Suppressor macrophage treated with lipopolysaccharide for 1 hour (primary cell): ENCODE measurements at regions not wholly inside any gene's neighbourhood (a gene's known extent, or its start where the extent isn't known, plus 50 kb on each side); places are given as distances from the start of the nearest gene placed in this dataset.
A peak's percentile ranks its signal among the peaks of the same experiment; 100 is the strongest.
"Not testable (repeated sequence)": the region's sequence is repeated elsewhere in the genome, so short reads cannot be mapped to it uniquely, and the experiment has no call there.

Experiments
- DNase-seq, 3 donors: peaks; one replicate each; pipeline ENCODE4 v3.0.0-alpha.2; 2020 to 2022

DNA sequence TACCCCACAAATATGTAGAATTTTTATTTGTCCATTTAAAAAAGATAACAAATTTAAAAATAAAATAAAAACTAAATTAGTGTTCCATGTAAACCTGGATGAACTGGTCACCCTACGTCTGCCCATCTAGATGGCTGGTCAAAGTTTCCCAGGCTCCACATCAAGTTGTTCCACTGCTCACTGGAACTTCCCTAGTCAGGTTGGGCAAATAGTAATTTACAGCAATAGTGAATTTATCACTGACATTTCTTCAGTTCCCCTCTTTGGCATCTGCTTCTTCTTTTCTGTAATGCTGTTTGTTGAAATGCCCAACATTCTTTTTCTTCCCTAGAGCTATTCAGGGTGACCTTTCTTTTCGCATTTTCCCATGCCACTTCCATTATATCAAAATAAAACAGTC is 272.7 kb upstream of the BTG1 start:
- peak; percentile 76 to 90 (median 81) for DNase-seq

DNA sequence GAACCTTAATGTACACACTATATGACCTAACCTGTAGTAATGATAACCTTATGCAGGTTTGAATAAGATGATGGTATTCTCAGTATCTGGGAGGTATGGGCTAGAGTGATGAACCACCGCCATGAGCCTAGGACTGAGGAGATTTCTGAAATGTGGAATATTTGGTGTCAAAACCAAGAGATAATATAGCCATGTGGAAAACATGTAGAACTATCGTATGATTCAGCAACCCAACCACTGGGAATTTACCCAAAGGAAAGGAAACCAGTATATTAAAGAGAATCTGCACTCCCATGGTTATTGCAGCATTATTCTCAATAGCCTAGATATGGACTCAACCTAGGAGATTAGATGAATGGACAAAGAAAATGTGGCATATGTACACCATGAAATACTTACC is 271.7 kb upstream of the BTG1 start:
- DNase-seq: peak; percentile 24 to 71 (median 48)

DNA sequence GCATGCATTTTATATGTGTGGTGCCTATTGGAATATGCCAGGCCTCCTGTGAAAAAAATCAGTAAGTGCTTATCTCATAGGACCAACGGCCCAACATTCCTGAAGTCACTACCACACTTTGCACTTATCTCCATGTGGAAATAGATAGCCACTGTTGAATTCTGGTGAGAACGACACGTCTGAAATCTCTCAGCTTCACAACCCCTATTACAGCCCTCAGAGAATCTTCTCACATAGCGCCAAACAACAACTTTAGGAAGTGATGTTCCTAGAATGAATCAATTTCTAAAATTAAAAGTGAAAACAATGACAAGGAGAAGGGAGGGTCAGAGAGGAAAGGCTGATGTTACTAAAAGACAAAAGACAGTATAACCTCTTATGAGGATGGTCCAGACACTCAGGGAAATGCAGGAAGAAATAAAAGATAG is 270.8 kb upstream of the BTG1 start:
- DNase-seq: no peak

DNA sequence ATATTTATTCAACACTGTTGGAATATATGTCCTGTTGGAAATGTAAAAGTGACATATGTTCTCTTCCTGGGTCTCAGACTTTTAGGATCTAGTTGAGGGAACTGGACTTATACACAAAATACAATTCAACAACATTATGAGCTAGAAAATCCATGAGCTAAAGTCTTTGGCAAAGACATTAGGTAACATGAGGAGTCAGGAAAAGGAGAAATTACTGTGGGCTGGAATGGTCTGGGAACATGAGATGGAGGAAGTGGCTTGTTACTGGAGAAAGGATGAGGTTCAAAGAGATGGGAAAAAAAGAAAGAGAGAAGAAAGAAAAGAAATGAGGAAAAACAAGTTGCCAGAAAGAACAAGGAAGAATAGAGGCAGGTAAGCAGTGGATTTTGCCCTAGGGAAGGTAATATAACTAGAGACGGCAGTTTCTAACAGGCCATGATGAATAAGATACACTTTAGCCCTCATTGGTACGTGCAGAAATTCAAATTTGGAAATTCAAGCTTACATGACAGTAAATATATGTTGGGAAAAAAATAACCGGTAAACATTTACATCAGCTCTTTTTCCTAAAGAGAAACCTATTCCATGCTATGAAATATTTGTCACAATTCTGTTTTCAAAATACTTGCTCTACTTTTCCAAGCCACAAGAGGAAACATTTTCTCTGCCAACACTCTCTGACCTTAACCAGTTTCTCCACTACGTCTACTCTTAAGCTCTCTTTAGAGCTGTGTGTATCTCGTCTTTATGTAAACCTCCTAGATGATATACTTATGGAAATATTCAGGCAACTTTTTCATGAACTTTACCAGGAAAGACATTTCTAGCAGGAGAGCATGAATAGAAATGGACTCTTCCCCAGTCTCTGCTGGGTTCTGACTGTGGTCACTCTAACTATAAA is 268.8 kb upstream of the BTG1 start:
- no peak for DNase-seq

DNA sequence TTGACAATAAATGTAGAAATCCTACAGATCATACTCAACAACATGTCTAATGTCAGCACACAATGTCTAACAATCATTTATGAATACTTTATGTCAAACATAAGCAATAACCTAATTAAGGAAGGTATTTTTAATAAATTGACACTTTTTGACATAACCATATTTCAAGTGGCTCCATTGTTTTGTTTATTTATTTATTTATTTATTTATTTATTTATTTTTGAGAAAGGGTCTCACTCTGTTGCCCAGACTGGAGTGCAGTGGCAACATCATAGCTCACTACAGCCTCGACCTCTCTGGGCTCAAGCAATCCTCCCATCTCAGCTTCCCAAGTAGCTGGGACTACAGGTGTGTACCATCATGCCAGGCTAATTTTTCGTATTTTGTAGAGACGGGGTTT is 267.6 kb upstream of the BTG1 start:
- DNase-seq: no peak

DNA sequence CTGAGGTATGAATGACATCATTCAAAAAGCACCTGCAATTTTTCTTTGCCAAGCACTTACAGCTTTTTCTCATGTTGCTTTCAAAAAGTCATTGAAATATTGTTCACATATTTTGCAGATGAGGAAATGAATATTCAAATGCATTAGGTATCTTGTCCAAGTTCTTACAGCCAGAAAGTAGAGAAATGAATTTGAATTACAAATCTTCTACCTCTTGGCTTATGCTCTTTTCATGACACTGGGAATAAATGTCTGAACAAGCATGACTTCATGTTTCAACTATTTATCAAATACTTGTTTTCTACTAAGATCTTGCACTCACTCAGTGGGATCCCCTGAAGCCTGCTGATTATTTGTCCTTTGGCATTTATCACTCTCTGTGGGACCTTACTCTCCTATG is 267.2 kb upstream of the BTG1 start:
- no peak for DNase-seq

DNA sequence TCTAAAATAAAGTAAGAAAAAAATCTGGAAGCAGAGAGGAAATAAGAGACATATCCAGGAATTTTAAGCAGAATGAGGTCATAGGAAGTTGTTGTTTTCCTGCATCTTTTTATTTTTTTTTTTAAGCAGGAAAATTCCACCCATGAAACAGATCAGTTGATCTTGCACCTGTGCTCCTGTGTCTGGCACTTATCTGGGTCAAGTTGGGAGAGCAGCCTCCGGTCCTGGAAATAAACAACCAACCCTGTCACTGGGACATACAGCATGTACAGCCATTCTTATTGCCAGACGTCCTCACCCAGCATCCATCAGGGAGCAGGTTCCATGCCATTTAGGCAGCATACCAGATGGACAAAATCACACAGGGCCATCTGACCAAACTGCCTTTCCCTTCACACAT is 266.0 kb upstream of the BTG1 start:
- DNase-seq: no peak

DNA sequence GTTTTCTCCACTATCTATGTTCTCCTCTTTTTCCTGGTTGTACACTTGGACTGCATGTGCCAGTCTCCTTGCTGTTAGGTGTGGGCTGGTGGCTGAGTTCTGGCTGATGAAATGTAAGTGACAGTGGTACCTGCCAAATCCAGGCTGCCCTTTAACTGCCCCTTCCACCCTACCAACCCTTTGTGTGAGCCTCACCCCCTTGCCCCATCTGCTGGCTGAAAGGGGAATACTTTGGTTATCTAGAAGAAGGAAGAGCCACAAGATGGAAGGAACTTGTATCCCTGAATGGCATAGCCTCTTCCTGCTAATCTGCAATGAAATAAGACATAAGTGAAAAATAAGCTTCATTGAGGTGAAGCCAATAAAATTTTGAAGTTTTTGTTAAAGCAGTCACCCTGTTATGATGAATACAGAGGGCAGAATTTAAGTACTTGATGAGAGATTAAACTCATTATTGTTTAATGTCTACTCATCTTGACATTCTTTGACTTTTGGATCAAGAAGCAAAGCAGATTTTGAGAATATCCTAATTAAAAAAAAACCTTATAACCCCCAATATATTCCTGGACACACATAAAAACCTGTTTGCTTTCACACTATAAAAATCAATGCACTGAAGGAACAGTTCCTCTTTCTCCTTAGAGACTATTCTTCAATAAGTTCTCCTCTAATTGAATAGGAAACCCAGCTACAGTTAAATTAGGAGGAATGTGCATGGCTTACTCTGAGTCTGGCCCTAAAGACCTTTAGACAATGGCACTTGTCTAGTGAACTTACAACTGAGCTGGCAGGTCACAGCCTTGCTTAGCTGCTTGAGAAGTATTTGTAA is 262.6 kb upstream of the BTG1 start:
- DNase-seq: peak; percentile 47 to 72 (median 56)

DNA sequence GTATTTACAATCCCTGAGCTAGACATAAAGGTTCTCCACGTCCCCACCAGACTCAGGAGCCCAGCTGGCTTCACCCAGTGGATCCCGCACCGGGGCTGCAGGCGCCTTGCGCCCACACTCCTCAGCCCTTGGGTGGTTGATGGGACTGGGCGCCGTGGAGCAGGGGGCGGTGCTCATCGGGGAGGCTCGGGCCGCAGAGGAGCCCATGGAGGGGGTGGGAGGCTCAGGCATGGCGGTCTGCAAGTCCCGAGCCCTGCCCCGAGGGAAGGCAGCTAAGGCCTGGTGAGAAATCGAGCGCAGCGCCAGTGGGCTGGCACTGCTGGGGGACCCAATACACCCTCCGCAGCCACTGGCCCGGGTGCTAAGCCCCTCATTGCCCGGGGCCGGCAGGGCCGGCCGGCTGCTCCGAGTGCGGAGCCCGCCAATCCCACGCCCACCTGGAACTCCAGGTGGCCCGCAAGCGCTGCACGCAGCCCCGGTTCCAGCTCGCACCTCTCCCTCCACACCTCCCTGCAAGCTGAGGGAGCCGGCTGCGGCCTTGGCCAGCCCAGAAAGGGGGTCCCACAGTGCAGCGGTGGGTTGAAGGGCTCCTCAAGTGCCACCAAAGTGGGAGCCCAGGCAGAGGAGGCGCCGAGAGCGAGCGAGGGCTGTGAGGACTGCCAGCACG is 260.9 kb upstream of the BTG1 start:
- DNase-seq: not testable (repeated sequence)

DNA sequence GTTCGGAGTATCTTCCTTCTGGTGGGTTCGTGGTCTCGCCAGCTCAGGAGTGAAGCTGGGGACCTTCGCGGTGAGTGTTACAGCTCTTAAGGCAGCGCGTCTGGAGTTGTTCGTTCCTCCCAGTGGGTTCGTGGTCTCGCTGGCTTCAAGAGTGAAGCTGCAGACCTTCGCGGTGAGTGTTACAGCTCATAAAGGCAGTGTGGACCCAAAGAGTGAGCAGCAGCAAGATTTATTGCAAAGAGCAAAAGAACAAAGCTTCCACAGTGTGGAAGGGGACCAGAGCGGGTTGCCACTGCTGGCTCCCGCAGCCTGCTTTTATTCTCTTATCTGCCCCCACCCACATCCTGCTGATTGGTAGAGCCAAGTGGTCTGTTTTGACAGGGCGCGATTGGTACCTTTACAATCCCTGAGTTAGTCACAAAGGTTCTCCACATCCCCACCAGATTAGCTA is 260.2 kb upstream of the BTG1 start:
- not testable (repeated sequence) for DNase-seq

DNA sequence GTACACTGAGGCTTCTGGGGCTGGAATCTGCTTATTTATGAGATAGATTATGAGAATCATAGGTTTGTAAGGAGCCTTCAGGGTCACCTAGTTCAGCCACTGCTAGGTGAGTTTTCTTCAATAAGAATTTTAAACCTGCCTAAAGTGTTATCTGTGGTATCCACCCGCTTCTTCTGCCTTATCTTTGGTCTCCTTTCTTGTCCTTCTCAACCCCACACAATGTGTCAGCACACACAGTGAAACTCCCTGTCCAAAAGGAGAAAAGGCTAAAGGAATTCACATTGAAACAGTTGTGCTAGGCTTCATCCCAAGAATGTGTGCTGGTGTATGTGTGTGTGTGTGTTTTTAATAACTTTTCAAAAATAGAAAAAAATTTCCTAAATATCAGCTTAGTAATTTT is 259.3 kb upstream of the BTG1 start:
- DNase-seq: no peak

DNA sequence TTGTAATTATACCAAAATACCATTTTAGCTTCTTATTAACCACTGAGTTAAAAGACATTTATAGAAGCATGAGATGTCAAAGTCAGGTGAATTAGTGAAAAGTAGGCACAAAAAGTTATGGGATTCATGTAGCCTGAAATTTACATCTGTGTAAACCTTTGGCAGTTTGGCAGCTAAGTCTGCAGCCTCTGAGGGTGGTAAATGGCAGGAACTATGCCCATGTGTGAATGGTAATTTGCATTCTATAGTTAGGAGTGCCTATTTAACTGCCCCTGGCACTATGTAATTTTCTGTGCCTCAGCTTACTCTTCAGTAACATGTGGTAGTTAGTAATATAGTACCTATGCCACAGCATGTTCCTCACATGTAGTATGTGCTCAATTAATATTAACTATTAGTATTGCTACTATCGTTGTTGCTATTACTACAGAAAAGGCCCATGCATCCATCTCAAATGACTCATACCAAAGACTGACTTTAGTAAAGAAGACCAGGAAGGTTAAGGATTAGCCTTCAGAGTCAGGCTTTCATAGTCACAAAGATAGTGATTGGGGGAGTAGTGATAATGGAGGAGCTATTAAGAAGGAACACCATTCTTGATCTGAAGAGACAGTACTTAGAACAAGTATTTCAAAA is 258.7 kb upstream of the BTG1 start:
- DNase-seq: no peak

DNA sequence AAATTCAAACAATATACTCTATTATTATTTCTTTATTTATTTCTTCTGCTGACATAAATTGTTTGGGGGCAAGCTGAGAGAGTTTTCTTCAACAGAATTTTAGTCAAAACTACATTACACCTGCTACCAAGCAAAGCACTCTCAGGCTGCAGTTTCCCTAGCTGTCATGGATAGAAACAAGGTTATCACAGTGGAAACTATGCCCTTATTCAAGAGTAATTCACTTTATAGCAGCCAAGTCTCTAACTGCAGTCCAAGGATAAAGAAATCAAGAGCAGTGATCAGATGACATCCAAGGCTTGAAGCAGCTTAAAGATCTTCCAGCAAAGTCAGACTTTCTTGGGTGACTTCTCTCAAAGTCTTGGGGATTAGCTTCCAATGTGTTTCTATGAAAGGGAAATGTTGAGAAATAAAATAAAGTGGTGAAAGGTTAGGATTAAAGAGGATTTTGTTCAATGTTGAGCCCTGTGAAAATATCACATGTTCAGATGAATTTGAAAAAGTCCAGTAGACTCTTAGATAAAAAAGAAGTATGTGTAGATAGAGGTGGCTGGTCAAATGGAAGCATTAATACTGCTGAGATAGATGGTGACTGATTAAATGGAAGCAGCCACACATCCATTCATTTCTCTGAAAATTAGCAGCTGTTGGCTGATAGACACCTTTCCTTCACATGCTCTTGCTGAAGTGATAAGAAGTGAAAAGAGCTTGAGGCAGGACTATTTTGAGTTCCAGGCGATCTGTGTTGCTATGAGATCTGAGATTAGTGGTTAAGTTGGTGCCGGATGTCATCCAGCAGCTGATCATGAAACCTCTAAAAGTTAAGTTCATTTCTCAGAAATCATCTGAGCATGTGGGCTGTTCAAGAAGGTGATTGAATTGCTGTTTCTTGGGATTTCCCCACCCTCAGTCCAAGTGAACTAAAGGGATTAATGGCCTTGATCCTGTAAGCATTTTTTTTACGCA is 257.8 kb upstream of the BTG1 start:
- DNase-seq: peak; percentile 64 to 84 (median 71)

DNA sequence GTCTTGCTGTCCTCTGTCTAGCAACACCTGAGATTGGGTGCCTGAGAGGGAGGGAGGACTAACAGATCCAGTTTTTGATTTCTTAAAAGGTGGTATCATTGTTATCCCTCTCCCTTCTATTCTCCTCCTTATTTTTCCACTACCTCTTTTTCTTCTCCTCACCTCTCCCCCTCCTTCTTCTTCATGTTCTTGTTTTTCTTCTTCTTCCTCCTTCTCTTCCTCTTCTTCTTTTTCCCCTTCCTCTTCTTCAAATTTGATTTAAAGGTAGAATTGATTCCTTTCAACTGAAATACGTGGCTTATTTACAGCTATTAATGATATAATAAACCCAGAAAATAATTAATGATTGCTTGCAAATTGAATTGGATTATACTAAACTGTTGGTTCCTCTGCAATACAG is 256.8 kb upstream of the BTG1 start:
- DNase-seq: no peak

DNA sequence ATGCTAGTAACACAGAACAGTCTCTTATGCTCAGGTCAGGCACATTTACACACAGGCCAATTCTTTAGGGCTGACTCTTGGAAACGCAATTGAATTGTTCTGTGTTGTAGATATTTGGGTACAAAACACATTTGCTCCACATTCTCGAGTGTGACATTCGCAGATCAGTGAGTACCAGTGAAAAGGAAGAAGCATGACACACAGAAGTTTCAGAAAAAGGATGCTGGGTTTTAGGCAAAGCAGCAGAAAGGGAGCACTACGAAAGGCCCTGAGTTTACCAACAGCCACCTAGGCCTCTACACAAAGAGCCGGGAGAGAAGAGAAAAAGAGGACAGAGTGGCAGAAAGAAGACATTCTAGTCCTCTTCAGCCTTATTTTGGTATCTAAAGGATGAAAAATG is 254.4 kb upstream of the BTG1 start:
- DNase-seq: no peak

DNA sequence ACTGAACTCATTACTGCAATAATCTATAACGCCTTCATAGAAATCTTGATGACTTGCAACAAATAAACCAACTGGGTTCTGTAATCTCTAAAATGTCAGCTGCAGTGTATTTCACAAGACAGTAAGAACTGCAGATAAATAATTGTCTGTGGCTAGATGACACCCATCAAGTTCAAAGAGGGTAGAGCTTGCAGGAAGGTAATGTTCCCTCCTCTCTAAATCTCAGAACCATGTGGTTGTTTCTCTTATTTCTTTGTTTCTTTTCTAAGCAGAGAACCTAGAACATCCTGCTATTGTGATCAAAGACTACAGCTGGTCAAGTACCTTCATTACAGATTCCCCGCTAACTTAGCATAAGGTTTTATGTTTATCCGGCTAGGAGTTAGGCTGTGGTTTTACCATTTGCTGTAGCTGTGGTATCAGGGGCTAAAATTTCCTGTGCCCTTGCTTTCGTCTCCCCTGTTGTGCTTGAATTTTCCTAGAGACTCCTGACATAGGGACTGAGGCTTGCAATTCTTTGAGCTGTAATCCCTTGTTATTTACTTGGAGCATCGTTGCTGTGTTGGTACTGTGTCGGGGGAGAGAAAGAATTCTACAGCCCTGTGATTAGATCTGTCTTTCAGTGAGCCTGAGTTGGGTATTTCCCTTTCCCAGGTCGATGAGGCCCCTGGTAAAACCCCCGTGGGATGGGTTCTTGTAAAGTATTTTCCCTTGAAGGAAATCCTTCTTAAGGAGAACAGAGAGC is 253.1 kb upstream of the BTG1 start:
- DNase-seq: no peak

DNA sequence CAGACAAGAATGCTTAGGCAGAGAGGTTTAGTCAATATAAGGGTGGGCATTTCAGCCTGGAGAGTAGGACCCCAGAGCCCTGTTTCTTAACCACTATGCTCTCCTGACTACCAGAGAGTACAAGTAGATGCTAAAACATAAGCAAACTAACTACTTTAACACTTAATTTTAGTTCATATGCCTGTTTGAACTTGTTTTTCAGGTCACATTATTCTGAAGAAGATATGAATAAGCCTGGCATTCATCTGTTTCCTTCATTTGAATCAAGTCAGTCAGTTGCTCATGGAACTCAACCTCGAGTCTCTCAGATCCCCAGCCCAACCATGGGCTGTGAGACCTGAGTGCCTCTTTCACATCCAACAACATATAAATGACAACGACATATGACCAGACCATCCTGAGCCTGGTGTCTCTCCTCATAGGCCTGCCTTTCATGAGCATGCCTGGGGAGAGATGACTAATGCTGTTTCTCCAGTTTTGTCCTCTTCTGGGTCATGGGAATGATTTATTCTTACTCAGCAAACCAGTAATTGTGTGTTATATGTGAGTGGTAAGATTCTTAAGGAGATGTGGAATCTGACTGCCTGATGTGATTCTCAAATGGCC is 251.1 kb upstream of the BTG1 start:
- DNase-seq: peak; percentile 56 to 72 (median 68)

DNA sequence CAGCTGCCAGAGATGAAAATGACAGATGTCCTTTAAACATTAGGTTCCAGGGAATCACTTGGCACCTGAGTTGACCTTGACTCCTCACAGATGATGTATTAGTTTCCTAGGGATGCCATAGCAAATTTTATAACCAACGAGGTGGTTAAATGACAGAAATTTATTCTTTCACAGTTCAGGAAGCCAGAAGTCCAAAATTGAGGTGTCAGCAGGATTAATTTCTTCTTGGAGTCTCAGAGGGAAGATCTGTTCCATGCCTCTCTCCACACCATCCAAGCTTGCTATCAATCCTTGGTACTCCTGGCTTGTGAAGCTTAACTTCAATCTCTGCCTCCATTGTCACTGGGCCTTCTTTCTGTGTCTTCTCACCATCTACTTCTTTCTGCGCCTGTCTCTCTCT is 249.7 kb upstream of the BTG1 start:
- DNase-seq: no peak

DNA sequence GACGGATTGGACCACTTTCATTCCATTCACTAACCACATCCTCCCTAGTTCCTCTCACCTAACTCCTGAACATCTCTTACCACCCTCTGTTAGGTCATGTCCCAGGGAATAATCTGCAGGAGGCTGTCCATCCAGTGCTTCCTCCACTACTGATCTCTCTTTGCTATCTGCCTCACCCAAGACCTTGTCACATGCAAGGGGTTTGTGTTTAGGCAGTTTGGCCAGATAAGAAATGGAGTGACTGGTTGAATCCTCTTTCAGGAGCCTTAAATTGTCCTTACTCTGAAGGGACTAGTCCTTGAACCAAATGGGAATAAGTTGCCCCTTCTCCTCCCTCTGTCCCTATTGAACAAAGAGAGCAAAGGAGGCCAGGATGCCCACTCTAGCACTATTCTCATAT is 249.2 kb upstream of the BTG1 start:
- no peak for DNase-seq

DNA sequence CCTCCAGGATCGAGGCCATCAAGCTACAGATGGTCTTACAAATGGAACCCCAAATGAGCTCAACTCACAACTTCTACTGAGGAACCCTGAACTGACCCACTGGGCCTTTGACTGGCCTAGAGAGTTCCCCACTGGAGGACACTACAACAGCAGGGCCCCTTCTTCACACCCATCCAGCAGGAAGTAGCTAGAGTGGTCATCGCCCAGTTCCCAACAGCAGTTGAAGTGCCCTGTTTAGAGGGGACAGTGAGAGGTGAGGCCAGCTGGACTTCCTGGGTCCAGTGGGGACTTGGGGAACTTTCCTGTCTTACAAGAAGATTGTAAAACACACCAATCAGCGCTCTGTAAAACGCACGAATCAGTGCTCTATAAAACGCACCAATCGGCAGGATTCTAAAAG is 247.9 kb upstream of the BTG1 start:
- DNase-seq: no peak
